B cell (primary cell): ENCODE measurements at regions not wholly inside any gene's neighbourhood (a gene's known extent, or its start where the extent isn't known, plus 50 kb on each side); places are given as distances from the start of the nearest gene placed in this dataset.

Source experiments
- ATAC-seq: fragments of 200-7000 bp; cut with Tn5 transposase; one replicate; pipeline ENCODE4 v1.10.0; 2021; ENCODE audit warnings: low read depth, mild to moderate bottlenecking, moderate number of reproducible peaks, moderate library complexity
- CTCF ChIA-PET: fragments of 350-600 bp; sonication (Branson Sonifier 250); formaldehyde crosslinking; loops from one replicate; lab custom pipeline; 2021; ENCODE audit warnings: antibody characterized with exemption, inconsistent platforms; lab: Charles Lee
- POLR2A ChIA-PET: fragments of 350-600 bp; sonication (Branson Sonifier 250); formaldehyde crosslinking; loops from one replicate; lab custom pipeline; 2021; ENCODE audit warnings: antibody characterized with exemption; lab: Charles Lee
- DNase-seq: peaks from one replicate; pipeline ENCODE4 v3.0.0; 2013
- H2AFZ ChIP-seq: 2 replicates; pipeline ENCODE4 v1.6.1; 2012; ENCODE audit warnings: mild to moderate bottlenecking, low read depth, low read length; ENCODE audit not compliant: insufficient read depth, poor library complexity, severe bottlenecking
- H3K27ac ChIP-seq, 2 donors: 1 replicate in 1 of 2; 2 replicates in 1 of 2; pipeline ENCODE4 v1.5.1; 2012 to 2013; ENCODE audit warnings: low read length in 2 of 2, mild to moderate bottlenecking in 2 of 2, moderate library complexity in 1 of 2
- H3K27me3 ChIP-seq, 4 experiments: fragments of 200-600 bp in 1 of 4; sonication (generic) in 1 of 4; replicated peaks in 1 of 4; 1 replicate in 2 of 4; 2 replicates in 2 of 4; pipeline versions ENCODE4 v1.6.1 to v1.7.0; 2013 to 2016; ENCODE audit warnings: low read length in 3 of 4, mild to moderate bottlenecking in 2 of 4, mixed read lengths in 1 of 4, moderate library complexity in 1 of 4; ENCODE audit not compliant: insufficient read depth in 4 of 4, control insufficient read depth in 3 of 4; ENCODE audit errors: control extremely low read depth in 1 of 4
- H3K36me3 ChIP-seq, 2 experiments: replicated peaks in 1 of 2; 1 replicate in 1 of 2; 2 replicates in 1 of 2; pipeline versions ENCODE4 v1.6.1 to v1.7.1; 2013; ENCODE audit warnings: low read length in 1 of 2; ENCODE audit not compliant: insufficient read depth in 2 of 2, control insufficient read depth in 1 of 2; ENCODE audit errors: control extremely low read depth in 1 of 2, extremely low read depth in 1 of 2
- H3K4me1 ChIP-seq, 2 donors: fragments of 200-600 bp in 1 of 2; sonication (generic) in 1 of 2; 1 replicate in 1 of 2; 2 replicates in 1 of 2; pipeline versions ENCODE4 v1.5.1 to v1.6.1; 2013 to 2017; ENCODE audit warnings: low read length in 2 of 2; ENCODE audit not compliant: control insufficient read depth in 2 of 2, insufficient read depth in 2 of 2
- H3K4me2 ChIP-seq: replicated peaks from 2 replicates; pipeline ENCODE3; 2012; ENCODE audit warnings: mild to moderate bottlenecking, low read depth, low read length; ENCODE audit not compliant: poor library complexity, severe bottlenecking
- H3K4me3 ChIP-seq, 5 experiments: fragments of 200-600 bp in 1 of 5; sonication (generic) in 1 of 5; 1 replicate in 3 of 5; 2 replicates in 2 of 5; pipeline versions ENCODE4 v1.5.1 to v1.7.0; 2011 to 2016; ENCODE audit warnings: low read length in 4 of 5, mild to moderate bottlenecking in 4 of 5, low read depth in 2 of 5, control low read depth in 1 of 5, moderate library complexity in 1 of 5; ENCODE audit not compliant: insufficient read depth in 1 of 5; ENCODE audit errors: control extremely low read depth in 1 of 5, extremely low read depth in 1 of 5
- H3K79me2 ChIP-seq: fragments of 200-600 bp; sonication (generic); one replicate; pipeline ENCODE4 v1.6.0; 2016; ENCODE audit warnings: low read length; ENCODE audit not compliant: control insufficient read depth, insufficient read depth
- H3K9ac ChIP-seq: fragments of 200-600 bp; sonication (generic); 2 replicates; pipeline ENCODE4 v1.6.1; 2017; ENCODE audit warnings: mild to moderate bottlenecking, low read length, moderate library complexity
- H3K9me3 ChIP-seq, 3 donors: one replicate each; pipeline versions ENCODE4 v1.6.1 to v1.7.1; 2013; ENCODE audit warnings: low read length in 2 of 3; ENCODE audit not compliant: control insufficient read depth in 2 of 3, insufficient read depth in 1 of 3; ENCODE audit errors: control extremely low read depth in 1 of 3
- H4K20me1 ChIP-seq: 2 replicates; pipeline ENCODE4 v1.6.0; 2012; ENCODE audit warnings: mild to moderate bottlenecking, low read length; ENCODE audit not compliant: insufficient read depth, control insufficient read depth, poor library complexity, severe bottlenecking
- H3K27ac Mint-ChIP-seq: one replicate; pipeline ENCODE4 v1.8.0; 2021; ENCODE audit warnings: mixed read lengths
- H3K27me3 Mint-ChIP-seq: one replicate; pipeline ENCODE4 v1.8.0; 2021; ENCODE audit warnings: mixed read lengths
- H3K4me1 Mint-ChIP-seq: one replicate; pipeline ENCODE4 v1.8.0; 2021; ENCODE audit warnings: mixed read lengths
- H3K4me3 Mint-ChIP-seq: one replicate; pipeline ENCODE4 v1.8.0; 2021; ENCODE audit warnings: mixed read lengths
- H3K9me3 Mint-ChIP-seq: one replicate; pipeline ENCODE4 v1.8.0; 2022; ENCODE audit warnings: mixed read lengths; ENCODE audit not compliant: insufficient read depth
- EZH2 ChIP-seq: IDR thresholded peaks from 2 replicates; pipeline ENCODE4 v1.6.1; 2012; ENCODE audit warnings: borderline replicate concordance, low read depth, mild to moderate bottlenecking, moderate library complexity, low read length; ENCODE audit not compliant: insufficient read depth, poor library complexity, severe bottlenecking
- WGBS: methylation state at CpG from one replicate; pipeline ENCODE4 v1.1.5; 2013; ENCODE audit warnings: missing lambda C conversion rate; ENCODE audit not compliant: insufficient coverage; 5-methylcytosine and 5-hydroxymethylcytosine counted together
- intact Hi-C: fragments of 100-400 bp; cut with micrococcal nuclease; formaldehyde crosslinking; loops from one replicate; pipeline ENCODE4 v1.10.0; 2022
- TF ChIP-seq, protein P1 (sequence below): fragments of 200-600 bp; IDR thresholded peaks from one replicate; pipeline ENCODE4 v1.8.0; 2022; ENCODE audit warnings: antibody characterized with exemption, mild to moderate bottlenecking

DNA sequence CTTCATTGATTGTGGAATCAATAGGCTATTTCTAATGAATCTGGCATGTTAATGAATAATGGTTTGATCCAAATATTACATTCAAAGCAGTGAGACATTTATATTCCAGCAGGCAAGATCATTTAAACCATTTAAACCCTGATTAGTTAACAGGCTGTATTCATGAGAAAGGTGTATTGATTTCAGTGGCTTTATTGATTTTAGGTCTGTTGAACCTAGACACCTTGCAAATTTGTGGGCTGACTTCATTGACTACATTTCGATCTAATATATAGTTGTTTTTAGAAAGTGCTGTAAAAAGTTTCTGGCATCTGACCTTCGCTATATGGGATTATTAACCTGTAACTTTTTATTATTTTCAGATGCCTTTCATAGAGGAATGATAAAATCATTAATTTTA, 900.1 kb upstream of the CITED2 start:
- TF ChIP-seq EZH2 = no peak
- TF ChIP-seq, protein P1, sequence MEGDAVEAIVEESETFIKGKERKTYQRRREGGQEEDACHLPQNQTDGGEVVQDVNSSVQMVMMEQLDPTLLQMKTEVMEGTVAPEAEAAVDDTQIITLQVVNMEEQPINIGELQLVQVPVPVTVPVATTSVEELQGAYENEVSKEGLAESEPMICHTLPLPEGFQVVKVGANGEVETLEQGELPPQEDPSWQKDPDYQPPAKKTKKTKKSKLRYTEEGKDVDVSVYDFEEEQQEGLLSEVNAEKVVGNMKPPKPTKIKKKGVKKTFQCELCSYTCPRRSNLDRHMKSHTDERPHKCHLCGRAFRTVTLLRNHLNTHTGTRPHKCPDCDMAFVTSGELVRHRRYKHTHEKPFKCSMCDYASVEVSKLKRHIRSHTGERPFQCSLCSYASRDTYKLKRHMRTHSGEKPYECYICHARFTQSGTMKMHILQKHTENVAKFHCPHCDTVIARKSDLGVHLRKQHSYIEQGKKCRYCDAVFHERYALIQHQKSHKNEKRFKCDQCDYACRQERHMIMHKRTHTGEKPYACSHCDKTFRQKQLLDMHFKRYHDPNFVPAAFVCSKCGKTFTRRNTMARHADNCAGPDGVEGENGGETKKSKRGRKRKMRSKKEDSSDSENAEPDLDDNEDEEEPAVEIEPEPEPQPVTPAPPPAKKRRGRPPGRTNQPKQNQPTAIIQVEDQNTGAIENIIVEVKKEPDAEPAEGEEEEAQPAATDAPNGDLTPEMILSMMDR = no peak
- Mint-ChIP-seq H3K27ac (no peak overlapping the region), H3K4me3 (no peak overlapping the region), H3K4me1 (peaks cover 14% of the 10 kb centered on the region), H3K27me3 (no peaks in the 10 kb centered on the region), H3K9me3 (no peaks in the 10 kb centered on the region)
- no peaks in the 10 kb centered on the region for H3K36me3 ChIP-seq
- H4K20me1 ChIP-seq = no peaks in the 10 kb centered on the region
- ChIA-PET POLR2A (no interaction called here), CTCF (no interaction called here)
- DNase-seq = no peak
- H3K9me3 ChIP-seq = no peaks in the 10 kb centered on the region
- H3K4me2 ChIP-seq = no peak overlapping the region
- intact Hi-C loops = no loop called here
- no peak overlapping the region for H3K9ac ChIP-seq
- H3K27ac ChIP-seq = no peak overlapping the region
- WGBS = no CpG with 5 or more reads among the region's 2 CpGs
- H3K27me3 ChIP-seq = no peaks in the 10 kb centered on the region
- H3K4me1 ChIP-seq = peaks cover 5 to 6% of the 10 kb centered on the region in 2 donors
- no peaks in the 10 kb centered on the region for H3K79me2 ChIP-seq
- H2AFZ ChIP-seq = no peak overlapping the region
- ATAC-seq = no peak
- no peak overlapping the region for H3K4me3 ChIP-seq

DNA sequence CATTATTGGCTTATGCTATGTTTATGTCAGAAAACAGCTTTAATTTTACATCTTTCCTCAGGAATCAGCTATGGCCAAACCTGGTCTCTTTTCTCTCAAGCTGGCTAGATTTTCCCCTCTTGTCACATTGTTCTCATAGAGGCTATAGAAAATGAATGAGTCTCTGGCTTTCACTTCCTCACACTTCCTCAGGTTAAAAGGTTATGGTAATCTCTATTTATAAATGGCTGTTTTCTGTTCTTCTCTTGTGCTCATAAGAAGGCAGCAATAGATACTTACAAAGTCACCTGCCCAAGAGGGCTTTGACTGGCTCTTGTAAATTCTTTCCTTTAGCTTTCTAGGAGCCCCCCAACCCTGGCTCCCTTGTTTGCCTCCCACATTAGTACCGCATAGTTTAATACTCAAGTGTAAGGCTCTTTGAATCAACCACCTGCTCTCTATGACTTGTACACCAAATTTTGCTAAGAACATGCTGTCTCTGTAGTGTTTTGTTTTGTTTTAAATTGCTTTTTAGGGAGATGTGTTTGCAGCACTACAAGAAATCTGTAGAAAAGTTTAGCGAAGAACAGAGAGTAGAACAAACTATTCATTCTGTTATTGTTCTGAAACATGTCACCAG, 897.4 kb upstream of the CITED2 start:
- H3K4me3 Mint-ChIP-seq = no peak overlapping the region
- no CpG with 5 or more reads among the region's 2 CpGs for WGBS
- no peak overlapping the region for H3K4me3 ChIP-seq
- H3K36me3 ChIP-seq = no peaks in the 10 kb centered on the region
- H3K27me3 ChIP-seq = no peaks in the 10 kb centered on the region
- H3K4me1 Mint-ChIP-seq = peaks cover 16% of the 10 kb centered on the region
- no peak overlapping the region for H3K27ac Mint-ChIP-seq
- peak overlapping the region; percentile 35 for H2AFZ ChIP-seq
- intact Hi-C loops = no loop called here
- POLR2A ChIA-PET = no interaction called here
- CTCF ChIA-PET = no interaction called here
- TF ChIP-seq, protein P1 = no peak
- no peak for TF ChIP-seq EZH2
- H3K4me1 ChIP-seq = peaks cover 5 to 6% of the 10 kb centered on the region in 2 donors
- no peaks in the 10 kb centered on the region for H3K9me3 ChIP-seq
- H3K27me3 Mint-ChIP-seq = no peaks in the 10 kb centered on the region
- ATAC-seq = peak; percentile 49
- H3K27ac ChIP-seq = no peak overlapping the region
- H4K20me1 ChIP-seq = no peaks in the 10 kb centered on the region
- H3K4me2 ChIP-seq = no peak overlapping the region
- DNase-seq = peak; percentile 28
- H3K9me3 Mint-ChIP-seq = no peaks in the 10 kb centered on the region
- H3K9ac ChIP-seq = no peak overlapping the region
- H3K79me2 ChIP-seq = no peaks in the 10 kb centered on the region
